BJ (cell line): ENCODE measurements at regions not wholly inside any gene's neighbourhood (a gene's known extent, or its start where the extent isn't known, plus 50 kb on each side); places are given as distances from the start of the nearest gene placed in this dataset.

Experiments
- CTCF ChIA-PET: fragments of 350-600 bp; formaldehyde crosslinking; extraction: SDS; loops from one replicate; lab custom pipeline; 2021; ENCODE audit warnings: antibody characterized with exemption, inconsistent platforms; lab: Yijun Ruan, JAX
- POLR2A ChIA-PET: fragments of 300-600 bp; sonication (Branson Sonifier 250); formaldehyde crosslinking; extraction: SDS; loops from one replicate; lab custom pipeline; 2021; ENCODE audit warnings: antibody characterized with exemption; lab: Charles Lee
- DNase-seq: peaks from one replicate; pipeline ENCODE4 v3.0.0-alpha.2; 2011; ENCODE audit warnings: low read depth
- H3K27me3 ChIP-seq: 2 replicates; pipeline ENCODE4 v1.6.0; 2011; ENCODE audit warnings: low read length; ENCODE audit not compliant: control insufficient read depth, insufficient read depth
- H3K36me3 ChIP-seq: 2 replicates; pipeline ENCODE4 v1.5.1; 2011; ENCODE audit warnings: low read length; ENCODE audit not compliant: control insufficient read depth, insufficient read depth
- H3K4me3 ChIP-seq: 2 replicates; pipeline ENCODE4 v1.5.1; 2011; ENCODE audit warnings: low read depth, mild to moderate bottlenecking, control low read depth, low read length
- CTCF ChIP-seq: IDR thresholded peaks from 2 replicates; pipeline ENCODE4 v1.5.1; 2011; ENCODE audit warnings: low read depth, mild to moderate bottlenecking, control low read depth, inconsistent platforms, low read length, moderate library complexity; ENCODE audit not compliant: insufficient read depth

- H3K36me3 ChIP-seq, result no peaks in the 10 kb centered on the region
- H3K4me3 ChIP-seq, result no peak overlapping the region
- peaks cover 1% of the 10 kb centered on the region; the same call in 1 of the 2 replicates for H3K27me3 ChIP-seq
- ChIA-PET POLR2A (no interaction called here), CTCF (interaction anchor here (0.9 to 1.3 kb wide), 3 partner anchors 20 to 461 kb away, joined by 3 to 4 read pairs (median 3); no protein-coding TSS in a partner anchor)
- DNase-seq, result no peak
- TF ChIP-seq CTCF, result no peak
Measured at GRCh38 chr16:11425140-11425539, 79.9 kb downstream of the RMI2 start.

GRCh38 chr16:11428623-11428953 is 83.3 kb downstream of the RMI2 start:
- CTCF ChIA-PET, result no interaction called here
- TF ChIP-seq CTCF, result no peak

GRCh38 chr16:11429123-11429522 is 83.9 kb downstream of the RMI2 start:
- no peak for DNase-seq
- Histone ChIP-seq H3K4me3 (no peak overlapping the region), H3K36me3 (no peaks in the 10 kb centered on the region), H3K27me3 (peaks cover 5% of the 10 kb centered on the region; the same call in 1 of the 2 replicates)
- TF ChIP-seq CTCF, result no peak
- ChIA-PET CTCF (no interaction called here), POLR2A (no interaction called here)

More at GRCh38 chr16:11428623-11428953, 83.3 kb downstream of the RMI2 start:
- Histone ChIP-seq H3K4me3 (no peak overlapping the region), H3K36me3 (no peaks in the 10 kb centered on the region), H3K27me3 (peaks cover 3% of the 10 kb centered on the region; the same call in 1 of the 2 replicates)
- DNase-seq, result no peak
- POLR2A ChIA-PET, result no interaction called here

GRCh38 chr16:11429823-11430222 is 84.6 kb downstream of the RMI2 start:
- ChIA-PET POLR2A (no interaction called here), CTCF (no interaction called here)
- DNase-seq, result no peak
- no peak for TF ChIP-seq CTCF
- no peak overlapping the region for H3K4me3 ChIP-seq
- no peaks in the 10 kb centered on the region for H3K36me3 ChIP-seq
- peaks cover 5% of the 10 kb centered on the region; the same call in 1 of the 2 replicates for H3K27me3 ChIP-seq

- no peak for DNase-seq
- Histone ChIP-seq H3K4me3 (no peak overlapping the region), H3K36me3 (no peaks in the 10 kb centered on the region), H3K27me3 (peaks cover 5% of the 10 kb centered on the region; the same call in 1 of the 2 replicates)
- ChIA-PET CTCF (interaction anchor here (0.6 kb wide), 1 partner anchor 79 kb away, joined by 3 read pairs; no protein-coding TSS in a partner anchor), POLR2A (no interaction called here)
- TF ChIP-seq CTCF, result no peak
Measured at GRCh38 chr16:11430601-11431317, 85.5 kb downstream of the RMI2 start.
